ENCODE measurements at regions not wholly inside any gene's neighbourhood (a gene's known extent, or its start where the extent isn't known, plus 50 kb on each side); places are given as distances from the start of the nearest gene placed in this dataset.

DNA sequence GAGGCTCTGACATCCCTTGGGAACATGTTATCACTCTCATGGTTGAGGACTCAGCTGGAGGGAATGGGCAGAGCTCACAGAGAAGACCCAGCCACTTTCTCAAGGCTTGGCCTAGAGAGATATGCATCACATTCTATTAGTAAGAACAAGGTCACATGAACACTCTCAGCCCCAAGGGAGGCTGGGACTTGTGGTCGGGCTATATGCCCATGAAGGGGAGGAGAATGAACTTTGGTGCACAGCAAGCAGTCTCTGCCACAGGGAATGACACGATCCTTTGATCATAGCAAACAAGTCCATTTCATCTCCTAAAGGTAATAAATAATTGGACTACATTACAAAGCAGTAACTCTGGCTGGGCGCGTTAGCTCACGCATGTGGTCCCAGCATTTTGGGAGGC, 105.7 kb downstream of the SYF2 start:
- Histone ChIP-seq H3K4me3 (no peak overlapping the region), H3K36me3 (replicated peaks; ENCODE audit: insufficient read depth, low read depth) (no peaks in the 10 kb centered on the region), H4K20me1 (ENCODE audit: insufficient read depth, poor library complexity, severe bottlenecking) (no peaks in the 10 kb centered on the region), H3K79me2 (no peaks in the 10 kb centered on the region), H3K27me3 (no peaks in the 10 kb centered on the region), H3K9me2 (replicated peaks; ENCODE audit: insufficient read depth) (no peaks in the 10 kb centered on the region), H3K4me2 (no peak overlapping the region), H3K27ac (no peak overlapping the region), H3K9me3 (ENCODE audit: low read depth) (no peaks in the 10 kb centered on the region), H3K4me1 (ENCODE audit: insufficient read depth) (no peaks in the 10 kb centered on the region), H2AFZ (no peak overlapping the region)
- TF ChIP-seq CTCF (IDR thresholded peaks at IDR 0.05; ENCODE audit: poor library complexity) (no peak), EZH2phosphoT487 (IDR thresholded peaks at IDR 0.05; ENCODE audit: low read depth, severe bottlenecking, unreplicated experiment) (no peak), EZH2 (IDR thresholded peaks at IDR 0.05; ENCODE audit: borderline replicate concordance) (no peak)
- DNase-seq (ENCODE audit: low spot score): no peak
- WGBS (ENCODE audit: low lambda C conversion rate, missing lambda C conversion rate): 96% methylated on average over 5 of the region's 5 CpGs

DNA sequence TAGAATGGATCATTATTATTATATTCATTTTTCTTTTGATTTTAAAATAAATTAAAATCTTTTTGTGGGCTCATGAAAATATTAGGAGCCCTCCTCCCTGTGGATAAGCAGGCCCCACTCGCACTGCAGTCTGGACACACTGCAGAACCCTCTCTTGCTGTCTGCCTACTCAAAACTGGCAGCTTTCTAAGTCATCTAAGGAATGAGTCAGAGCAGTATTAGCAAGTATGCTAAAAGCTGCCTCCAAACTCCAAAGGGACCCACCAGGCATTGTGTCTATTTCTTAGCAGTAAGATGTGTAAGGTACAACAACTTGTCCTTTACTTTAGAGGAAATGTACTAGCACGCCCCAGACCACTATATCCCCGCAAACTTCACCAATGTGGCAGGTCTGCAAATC, 108.8 kb downstream of the SYF2 start:
- no peaks in the 10 kb centered on the region for H3K9me3 ChIP-seq (ENCODE audit: low read depth)
- H3K4me2 ChIP-seq: no peak overlapping the region
- no peaks in the 10 kb centered on the region for H4K20me1 ChIP-seq (ENCODE audit: insufficient read depth, poor library complexity, severe bottlenecking)
- H3K4me1 ChIP-seq (ENCODE audit: insufficient read depth): peaks cover 6% of the 10 kb centered on the region
- no peak overlapping the region for H3K4me3 ChIP-seq
- H3K27me3 ChIP-seq: no peaks in the 10 kb centered on the region
- 81% methylated on average over 3 of the region's 3 CpGs for WGBS (ENCODE audit: low lambda C conversion rate, missing lambda C conversion rate)
- H3K36me3 ChIP-seq (replicated peaks; ENCODE audit: insufficient read depth, low read depth): no peaks in the 10 kb centered on the region
- no peak overlapping the region for H2AFZ ChIP-seq
- no peak for DNase-seq (ENCODE audit: low spot score)
- H3K79me2 ChIP-seq: no peaks in the 10 kb centered on the region
- no peak overlapping the region for H3K27ac ChIP-seq
- H3K9me2 ChIP-seq (replicated peaks; ENCODE audit: insufficient read depth): no peaks in the 10 kb centered on the region
- TF ChIP-seq CTCF (IDR thresholded peaks at IDR 0.05; ENCODE audit: poor library complexity) (no peak), EZH2phosphoT487 (IDR thresholded peaks at IDR 0.05; ENCODE audit: low read depth, severe bottlenecking, unreplicated experiment) (no peak), EZH2 (IDR thresholded peaks at IDR 0.05; ENCODE audit: borderline replicate concordance) (no peak)

DNA sequence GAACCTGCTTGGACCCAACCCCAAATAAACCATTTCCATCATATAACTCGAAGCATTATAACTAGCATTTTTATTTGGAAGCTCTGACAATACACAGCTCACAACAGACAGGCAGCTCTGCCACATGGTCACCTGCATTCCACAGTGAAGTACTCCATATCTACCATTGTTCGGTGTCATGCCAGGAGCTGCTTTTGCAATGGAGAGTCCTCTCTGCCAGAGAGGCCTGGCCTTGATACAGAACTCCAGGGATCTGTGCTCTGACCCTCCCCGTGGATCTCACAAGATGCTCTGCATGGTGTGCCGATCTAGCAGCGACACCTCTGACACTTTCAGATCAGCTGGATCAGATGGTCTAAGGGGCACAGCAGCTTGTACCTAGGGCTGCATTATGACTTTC, 109.6 kb downstream of the SYF2 start:
- 88% methylated on average over 5 of the region's 5 CpGs for WGBS (ENCODE audit: low lambda C conversion rate, missing lambda C conversion rate)
- H3K4me2 ChIP-seq: no peak overlapping the region

More for the DNA sequence above, 109.6 kb downstream of the SYF2 start:
- Histone ChIP-seq H3K27ac (no peak overlapping the region), H3K79me2 (no peaks in the 10 kb centered on the region), H3K9me3 (ENCODE audit: low read depth) (no peaks in the 10 kb centered on the region), H3K27me3 (no peaks in the 10 kb centered on the region), H3K36me3 (replicated peaks; ENCODE audit: insufficient read depth, low read depth) (no peaks in the 10 kb centered on the region), H3K4me3 (no peak overlapping the region), H2AFZ (no peak overlapping the region), H4K20me1 (ENCODE audit: insufficient read depth, poor library complexity, severe bottlenecking) (no peaks in the 10 kb centered on the region), H3K4me1 (ENCODE audit: insufficient read depth) (peaks cover 6% of the 10 kb centered on the region), H3K9me2 (replicated peaks; ENCODE audit: insufficient read depth) (no peaks in the 10 kb centered on the region)
- no peak for DNase-seq (ENCODE audit: low spot score)
- TF ChIP-seq EZH2phosphoT487 (IDR thresholded peaks at IDR 0.05; ENCODE audit: low read depth, severe bottlenecking, unreplicated experiment) (no peak), CTCF (IDR thresholded peaks at IDR 0.05; ENCODE audit: poor library complexity) (no peak), EZH2 (IDR thresholded peaks at IDR 0.05; ENCODE audit: borderline replicate concordance) (no peak)
